ENCODE measurements at regions not wholly inside any gene's neighbourhood (a gene's known extent, or its start where the extent isn't known, plus 50 kb on each side); places are given as distances from the start of the nearest gene placed in this dataset.

DNA sequence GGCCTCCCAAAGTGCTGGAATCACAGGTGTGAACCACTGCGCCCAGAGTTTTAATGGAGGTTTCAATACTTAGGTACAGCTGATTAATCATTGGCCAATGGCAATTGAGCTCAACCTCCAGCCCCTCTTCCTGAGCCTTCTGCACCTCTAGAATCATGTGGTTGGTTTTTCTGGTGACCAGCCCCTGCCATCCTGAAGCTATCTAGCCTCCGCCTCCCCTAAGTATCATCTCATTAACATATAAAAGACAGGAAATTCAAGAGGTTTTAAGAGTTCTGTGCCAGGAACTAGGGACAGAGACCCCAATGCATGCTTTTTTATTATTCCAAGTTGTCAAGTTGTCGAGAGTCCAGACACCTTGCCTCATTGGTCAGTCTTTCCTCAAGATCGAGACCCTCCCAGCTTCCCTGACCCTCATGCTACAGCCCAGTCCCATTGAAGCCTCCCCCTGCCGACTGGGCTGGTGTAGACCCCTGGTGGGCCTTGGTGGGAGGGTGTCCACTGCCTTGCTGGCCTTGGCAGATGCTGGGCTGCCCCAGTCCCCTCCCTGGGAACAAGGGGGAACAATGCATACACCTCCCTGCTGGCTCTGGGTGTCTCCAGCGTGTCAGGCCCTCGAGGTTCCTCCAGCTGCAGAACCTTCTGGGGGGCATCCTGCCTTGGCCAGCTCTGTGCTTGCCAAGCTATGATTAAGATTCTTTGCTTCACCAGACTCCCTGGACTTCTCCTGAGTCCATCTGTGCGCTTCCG, 148.0 kb downstream of the CTTN start:
- DNase-seq (ENCODE audit: low spot score): no peak
- TF ChIP-seq RXRA (IDR thresholded peaks at IDR 0.05) (no peak), FOXA1 (IDR thresholded peaks at IDR 0.05) (no peak)
- TF ChIP-seq, protein P1, sequence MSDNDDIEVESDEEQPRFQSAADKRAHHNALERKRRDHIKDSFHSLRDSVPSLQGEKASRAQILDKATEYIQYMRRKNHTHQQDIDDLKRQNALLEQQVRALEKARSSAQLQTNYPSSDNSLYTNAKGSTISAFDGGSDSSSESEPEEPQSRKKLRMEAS (IDR thresholded peaks at IDR 0.05): no peak
- TF ChIP-seq, protein P2, sequence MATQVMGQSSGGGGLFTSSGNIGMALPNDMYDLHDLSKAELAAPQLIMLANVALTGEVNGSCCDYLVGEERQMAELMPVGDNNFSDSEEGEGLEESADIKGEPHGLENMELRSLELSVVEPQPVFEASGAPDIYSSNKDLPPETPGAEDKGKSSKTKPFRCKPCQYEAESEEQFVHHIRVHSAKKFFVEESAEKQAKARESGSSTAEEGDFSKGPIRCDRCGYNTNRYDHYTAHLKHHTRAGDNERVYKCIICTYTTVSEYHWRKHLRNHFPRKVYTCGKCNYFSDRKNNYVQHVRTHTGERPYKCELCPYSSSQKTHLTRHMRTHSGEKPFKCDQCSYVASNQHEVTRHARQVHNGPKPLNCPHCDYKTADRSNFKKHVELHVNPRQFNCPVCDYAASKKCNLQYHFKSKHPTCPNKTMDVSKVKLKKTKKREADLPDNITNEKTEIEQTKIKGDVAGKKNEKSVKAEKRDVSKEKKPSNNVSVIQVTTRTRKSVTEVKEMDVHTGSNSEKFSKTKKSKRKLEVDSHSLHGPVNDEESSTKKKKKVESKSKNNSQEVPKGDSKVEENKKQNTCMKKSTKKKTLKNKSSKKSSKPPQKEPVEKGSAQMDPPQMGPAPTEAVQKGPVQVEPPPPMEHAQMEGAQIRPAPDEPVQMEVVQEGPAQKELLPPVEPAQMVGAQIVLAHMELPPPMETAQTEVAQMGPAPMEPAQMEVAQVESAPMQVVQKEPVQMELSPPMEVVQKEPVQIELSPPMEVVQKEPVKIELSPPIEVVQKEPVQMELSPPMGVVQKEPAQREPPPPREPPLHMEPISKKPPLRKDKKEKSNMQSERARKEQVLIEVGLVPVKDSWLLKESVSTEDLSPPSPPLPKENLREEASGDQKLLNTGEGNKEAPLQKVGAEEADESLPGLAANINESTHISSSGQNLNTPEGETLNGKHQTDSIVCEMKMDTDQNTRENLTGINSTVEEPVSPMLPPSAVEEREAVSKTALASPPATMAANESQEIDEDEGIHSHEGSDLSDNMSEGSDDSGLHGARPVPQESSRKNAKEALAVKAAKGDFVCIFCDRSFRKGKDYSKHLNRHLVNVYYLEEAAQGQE (IDR thresholded peaks at IDR 0.05): no peak
- WGBS: 81% methylated on average over 9 of the region's 9 CpGs

DNA sequence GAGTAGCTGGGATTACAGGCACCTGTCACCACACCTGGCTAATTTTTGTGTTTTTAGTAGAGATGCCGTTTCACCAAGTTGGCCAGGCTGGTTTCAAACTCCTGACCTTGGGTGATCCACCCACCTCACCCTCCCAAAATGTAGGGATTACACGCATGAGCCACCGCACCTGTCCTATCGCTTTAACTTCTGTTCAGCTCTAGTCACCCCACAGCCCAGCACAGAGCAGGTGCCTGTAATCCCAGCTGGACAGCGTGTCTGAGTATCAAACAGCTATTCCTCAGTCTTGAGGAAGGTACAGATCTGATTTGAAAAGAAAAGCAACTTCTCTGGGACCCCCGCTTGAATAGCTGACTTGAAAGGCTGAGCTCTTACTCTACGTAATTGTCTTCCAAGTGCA, 149.1 kb downstream of the CTTN start:
- DNase-seq (ENCODE audit: low spot score): no peak
- H3K36me3 ChIP-seq (ENCODE audit: control insufficient read depth in 4 of 4, insufficient read depth in 3 of 4, low read depth in 1 of 4, low read length in 3 of 4): no peaks in the 10 kb centered on the region
- H3K4me3 ChIP-seq (ENCODE audit: low read depth in 1 of 3, low read length in 3 of 3): no peak overlapping the region
- no peaks in the 10 kb centered on the region for H3K27me3 ChIP-seq (ENCODE audit: control insufficient read depth in 4 of 4, insufficient read depth in 4 of 4, low read length in 3 of 4)
- H3K27ac ChIP-seq (ENCODE audit: low read depth in 1 of 2, low read length in 2 of 2): no peak overlapping the region
- TF ChIP-seq NR2F2 (IDR thresholded peaks at IDR 0.05) (no peak), RAD21 (IDR thresholded peaks at IDR 0.05) (no peak), RXRA (IDR thresholded peaks at IDR 0.05) (no peak), HNF4A (conservative IDR thresholded peaks at IDR 0.05) (no peak), FOXA1 (IDR thresholded peaks at IDR 0.05) (no peak), HNF4G (IDR thresholded peaks at IDR 0.05) (no peak), EGR1 (IDR thresholded peaks at IDR 0.05; ENCODE audit: low read depth in 2 of 2) (no peak), SP1 (IDR thresholded peaks at IDR 0.05) (no peak), GABPA (IDR thresholded peaks at IDR 0.05 in 1 of 2, conservative IDR thresholded peaks at IDR 0.05 in 1 of 2) (no peak), TAF1 (conservative IDR thresholded peaks at IDR 0.05) (no peak)
- TF ChIP-seq, protein P1 (IDR thresholded peaks at IDR 0.05): no peak
- TF ChIP-seq, protein P3, sequence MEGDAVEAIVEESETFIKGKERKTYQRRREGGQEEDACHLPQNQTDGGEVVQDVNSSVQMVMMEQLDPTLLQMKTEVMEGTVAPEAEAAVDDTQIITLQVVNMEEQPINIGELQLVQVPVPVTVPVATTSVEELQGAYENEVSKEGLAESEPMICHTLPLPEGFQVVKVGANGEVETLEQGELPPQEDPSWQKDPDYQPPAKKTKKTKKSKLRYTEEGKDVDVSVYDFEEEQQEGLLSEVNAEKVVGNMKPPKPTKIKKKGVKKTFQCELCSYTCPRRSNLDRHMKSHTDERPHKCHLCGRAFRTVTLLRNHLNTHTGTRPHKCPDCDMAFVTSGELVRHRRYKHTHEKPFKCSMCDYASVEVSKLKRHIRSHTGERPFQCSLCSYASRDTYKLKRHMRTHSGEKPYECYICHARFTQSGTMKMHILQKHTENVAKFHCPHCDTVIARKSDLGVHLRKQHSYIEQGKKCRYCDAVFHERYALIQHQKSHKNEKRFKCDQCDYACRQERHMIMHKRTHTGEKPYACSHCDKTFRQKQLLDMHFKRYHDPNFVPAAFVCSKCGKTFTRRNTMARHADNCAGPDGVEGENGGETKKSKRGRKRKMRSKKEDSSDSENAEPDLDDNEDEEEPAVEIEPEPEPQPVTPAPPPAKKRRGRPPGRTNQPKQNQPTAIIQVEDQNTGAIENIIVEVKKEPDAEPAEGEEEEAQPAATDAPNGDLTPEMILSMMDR (IDR thresholded peaks at IDR 0.05; ENCODE audit: low read depth, low read length, missing input control): no peak
- TF ChIP-seq, protein P2 (IDR thresholded peaks at IDR 0.05): no peak
- TF ChIP-seq, protein P4, sequence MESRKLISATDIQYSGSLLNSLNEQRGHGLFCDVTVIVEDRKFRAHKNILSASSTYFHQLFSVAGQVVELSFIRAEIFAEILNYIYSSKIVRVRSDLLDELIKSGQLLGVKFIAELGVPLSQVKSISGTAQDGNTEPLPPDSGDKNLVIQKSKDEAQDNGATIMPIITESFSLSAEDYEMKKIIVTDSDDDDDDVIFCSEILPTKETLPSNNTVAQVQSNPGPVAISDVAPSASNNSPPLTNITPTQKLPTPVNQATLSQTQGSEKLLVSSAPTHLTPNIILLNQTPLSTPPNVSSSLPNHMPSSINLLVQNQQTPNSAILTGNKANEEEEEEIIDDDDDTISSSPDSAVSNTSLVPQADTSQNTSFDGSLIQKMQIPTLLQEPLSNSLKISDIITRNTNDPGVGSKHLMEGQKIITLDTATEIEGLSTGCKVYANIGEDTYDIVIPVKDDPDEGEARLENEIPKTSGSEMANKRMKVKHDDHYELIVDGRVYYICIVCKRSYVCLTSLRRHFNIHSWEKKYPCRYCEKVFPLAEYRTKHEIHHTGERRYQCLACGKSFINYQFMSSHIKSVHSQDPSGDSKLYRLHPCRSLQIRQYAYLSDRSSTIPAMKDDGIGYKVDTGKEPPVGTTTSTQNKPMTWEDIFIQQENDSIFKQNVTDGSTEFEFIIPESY (IDR thresholded peaks at IDR 0.05): no peak
- no peaks in the 10 kb centered on the region for H3K4me1 ChIP-seq (ENCODE audit: control insufficient read depth in 4 of 4, insufficient read depth in 4 of 4, low read length in 3 of 4)
- 90% methylated on average over 7 of the region's 7 CpGs for WGBS
- H3K9me3 ChIP-seq (ENCODE audit: control insufficient read depth in 4 of 4, low read length in 3 of 4): no peaks in the 10 kb centered on the region
- H3K9ac ChIP-seq (ENCODE audit: low read depth in 1 of 2, low read length in 2 of 2): no peak overlapping the region

More for the DNA sequence above, 148.0 kb downstream of the CTTN start:
- Histone ChIP-seq H3K36me3 (ENCODE audit: control insufficient read depth in 4 of 4, insufficient read depth in 3 of 4, low read depth in 1 of 4, low read length in 3 of 4) (no peaks in the 10 kb centered on the region), H3K27ac (ENCODE audit: low read depth in 1 of 2, low read length in 2 of 2) (no peak overlapping the region), H3K4me1 (ENCODE audit: control insufficient read depth in 4 of 4, insufficient read depth in 4 of 4, low read length in 3 of 4) (no peaks in the 10 kb centered on the region), H3K9me3 (ENCODE audit: control insufficient read depth in 4 of 4, low read length in 3 of 4) (no peaks in the 10 kb centered on the region), H3K27me3 (ENCODE audit: control insufficient read depth in 4 of 4, insufficient read depth in 4 of 4, low read length in 3 of 4) (no peaks in the 10 kb centered on the region), H3K4me3 (ENCODE audit: low read depth in 1 of 3, low read length in 3 of 3) (no peak overlapping the region), H3K9ac (ENCODE audit: low read depth in 1 of 2, low read length in 2 of 2) (no peak overlapping the region)

Data from liver (tissue), 8 donors.